C4-2B (cell line): ENCODE measurements at regions not wholly inside any gene's neighbourhood (a gene's known extent, or its start where the extent isn't known, plus 50 kb on each side); places are given as distances from the start of the nearest gene placed in this dataset.

ENCODE experiments used
- H3K27ac ChIP-seq: fragments of 450-650 bp; 2 replicates; pipeline ENCODE4 v1.5.1; 2017
- CTCF ChIP-seq: fragments of 450-650 bp; conservative IDR thresholded peaks from 2 replicates; pipeline ENCODE4 v1.5.1; 2017; ENCODE audit warnings: mild to moderate bottlenecking
- ZFX ChIP-seq: fragments of 450-650 bp; IDR thresholded peaks from 2 replicates; pipeline ENCODE4 v1.6.1; 2017

GRCh38 chr12:88889326-88890110, 309.2 kb upstream of the KITLG start:
- TF ChIP-seq CTCF (no peak), ZFX (no peak)
- no peak overlapping the region for H3K27ac ChIP-seq

GRCh38 chr12:88884600-88884999, 304.3 kb upstream of the KITLG start:
- TF ChIP-seq ZFX, result no peak
- H3K27ac ChIP-seq, result no peak overlapping the region

- TF ChIP-seq CTCF, result no peak
- TF ChIP-seq ZFX, result no peak
- H3K27ac ChIP-seq, result no peak overlapping the region
Measured at GRCh38 chr12:88882662-88883061, 302.4 kb upstream of the KITLG start.

- H3K27ac ChIP-seq, result no peak overlapping the region
- no peak for TF ChIP-seq CTCF
- TF ChIP-seq ZFX, result no peak
Measured at GRCh38 chr12:88880051-88880450, 299.8 kb upstream of the KITLG start.

- no peak overlapping the region for H3K27ac ChIP-seq
- no peak for TF ChIP-seq ZFX
Measured at GRCh38 chr12:88878295-88878694, 298.0 kb upstream of the KITLG start.

GRCh38 chr12:88876857-88877256, 296.6 kb upstream of the KITLG start:
- no peak for TF ChIP-seq CTCF
- no peak for TF ChIP-seq ZFX
- no peak overlapping the region for H3K27ac ChIP-seq

GRCh38 chr12:88870000-88870737, 289.9 kb upstream of the KITLG start:
- H3K27ac ChIP-seq, result no peak overlapping the region
- TF ChIP-seq CTCF (no peak), ZFX (no peak)

GRCh38 chr12:88868050-88868449, 287.8 kb upstream of the KITLG start:
- no peak overlapping the region for H3K27ac ChIP-seq
- TF ChIP-seq ZFX, result no peak
- TF ChIP-seq CTCF, result no peak
